ENCODE measurements at regions not wholly inside any gene's neighbourhood (a gene's known extent, or its start where the extent isn't known, plus 50 kb on each side); places are given as distances from the start of the nearest gene placed in this dataset.
"Not testable (repeated sequence)": the region's sequence is repeated elsewhere in the genome, so short reads cannot be mapped to it uniquely, and the experiment has no call there.

GRCh38 chr1:78310261-78310660 is 180.5 kb upstream of the PTGFR start:
- not testable (repeated sequence) for H3K9ac ChIP-seq (ENCODE audit: low read length in 5 of 5); H3K4me3 ChIP-seq (ENCODE audit: low read depth in 1 of 5, low read length in 5 of 5); H3K36me3 ChIP-seq (ENCODE audit: control insufficient read depth in 5 of 5, insufficient read depth in 5 of 5, low read length in 5 of 5); H3K4me1 ChIP-seq (ENCODE audit: control insufficient read depth in 5 of 5, insufficient read depth in 5 of 5, low read length in 5 of 5); H3K27ac ChIP-seq (ENCODE audit: low read depth, low read length); H3K27me3 ChIP-seq (ENCODE audit: control insufficient read depth in 5 of 5, insufficient read depth in 4 of 5, low read length in 5 of 5); H3K9me3 ChIP-seq (ENCODE audit: control insufficient read depth in 5 of 5, low read length in 5 of 5)

- Histone ChIP-seq H3K9ac (ENCODE audit: low read length in 5 of 5) (no peak overlapping the region), H3K9me3 (ENCODE audit: control insufficient read depth in 5 of 5, low read length in 5 of 5) (no peaks in the 10 kb centered on the region), H3K27ac (ENCODE audit: low read depth, low read length) (no peak overlapping the region), H3K4me3 (ENCODE audit: low read depth in 1 of 5, low read length in 5 of 5) (no peak overlapping the region), H3K36me3 (ENCODE audit: control insufficient read depth in 5 of 5, insufficient read depth in 5 of 5, low read length in 5 of 5) (no peaks in the 10 kb centered on the region), H3K27me3 (ENCODE audit: control insufficient read depth in 5 of 5, insufficient read depth in 4 of 5, low read length in 5 of 5) (no peaks in the 10 kb centered on the region), H3K4me1 (ENCODE audit: control insufficient read depth in 5 of 5, insufficient read depth in 5 of 5, low read length in 5 of 5) (no peaks in the 10 kb centered on the region)
These were observed 172.8 kb upstream of the PTGFR start for GRCh38 chr1:78318011-78318410.

GRCh38 chr1:78319603-78320002 is 171.2 kb upstream of the PTGFR start:
- Histone ChIP-seq H3K4me3 (ENCODE audit: low read depth in 1 of 5, low read length in 5 of 5) (no peak overlapping the region), H3K27ac (ENCODE audit: low read depth, low read length) (no peak overlapping the region), H3K9me3 (ENCODE audit: control insufficient read depth in 5 of 5, low read length in 5 of 5) (no peaks in the 10 kb centered on the region), H3K36me3 (ENCODE audit: control insufficient read depth in 5 of 5, insufficient read depth in 5 of 5, low read length in 5 of 5) (no peaks in the 10 kb centered on the region), H3K4me1 (ENCODE audit: control insufficient read depth in 5 of 5, insufficient read depth in 5 of 5, low read length in 5 of 5) (no peaks in the 10 kb centered on the region), H3K27me3 (ENCODE audit: control insufficient read depth in 5 of 5, insufficient read depth in 4 of 5, low read length in 5 of 5) (no peaks in the 10 kb centered on the region), H3K9ac (ENCODE audit: low read length in 5 of 5) (no peak overlapping the region)

- no peaks in the 10 kb centered on the region for H3K4me1 ChIP-seq (ENCODE audit: control insufficient read depth in 5 of 5, insufficient read depth in 5 of 5, low read length in 5 of 5)
- H3K4me3 ChIP-seq (ENCODE audit: low read depth in 1 of 5, low read length in 5 of 5), result no peak overlapping the region
- no peak overlapping the region for H3K9ac ChIP-seq (ENCODE audit: low read length in 5 of 5)
- no peaks in the 10 kb centered on the region for H3K36me3 ChIP-seq (ENCODE audit: control insufficient read depth in 5 of 5, insufficient read depth in 5 of 5, low read length in 5 of 5)
- H3K27me3 ChIP-seq (ENCODE audit: control insufficient read depth in 5 of 5, insufficient read depth in 4 of 5, low read length in 5 of 5), result no peaks in the 10 kb centered on the region
- no peak overlapping the region for H3K27ac ChIP-seq (ENCODE audit: low read depth, low read length)
- no peaks in the 10 kb centered on the region for H3K9me3 ChIP-seq (ENCODE audit: control insufficient read depth in 5 of 5, low read length in 5 of 5)
These were observed 167.7 kb upstream of the PTGFR start for GRCh38 chr1:78322928-78323680.

GRCh38 chr1:78325293-78325692 is 165.5 kb upstream of the PTGFR start:
- Histone ChIP-seq H3K9me3 (ENCODE audit: control insufficient read depth in 5 of 5, low read length in 5 of 5) (no peaks in the 10 kb centered on the region), H3K4me3 (ENCODE audit: low read depth in 1 of 5, low read length in 5 of 5) (no peak overlapping the region)

GRCh38 chr1:78329475-78329874 is 161.3 kb upstream of the PTGFR start:
- no peak overlapping the region for H3K9ac ChIP-seq (ENCODE audit: low read length in 5 of 5)
- no peaks in the 10 kb centered on the region for H3K9me3 ChIP-seq (ENCODE audit: control insufficient read depth in 5 of 5, low read length in 5 of 5)
- H3K27ac ChIP-seq (ENCODE audit: low read depth, low read length), result no peak overlapping the region
- no peak overlapping the region for H3K4me3 ChIP-seq (ENCODE audit: low read depth in 1 of 5, low read length in 5 of 5)
- no peaks in the 10 kb centered on the region for H3K36me3 ChIP-seq (ENCODE audit: control insufficient read depth in 5 of 5, insufficient read depth in 5 of 5, low read length in 5 of 5)
- H3K27me3 ChIP-seq (ENCODE audit: control insufficient read depth in 5 of 5, insufficient read depth in 4 of 5, low read length in 5 of 5), result no peaks in the 10 kb centered on the region
- no peaks in the 10 kb centered on the region for H3K4me1 ChIP-seq (ENCODE audit: control insufficient read depth in 5 of 5, insufficient read depth in 5 of 5, low read length in 5 of 5)

More at GRCh38 chr1:78325293-78325692, 165.5 kb upstream of the PTGFR start:
- Histone ChIP-seq H3K27me3 (ENCODE audit: control insufficient read depth in 5 of 5, insufficient read depth in 4 of 5, low read length in 5 of 5) (no peaks in the 10 kb centered on the region), H3K4me1 (ENCODE audit: control insufficient read depth in 5 of 5, insufficient read depth in 5 of 5, low read length in 5 of 5) (no peaks in the 10 kb centered on the region), H3K27ac (ENCODE audit: low read depth, low read length) (no peak overlapping the region), H3K36me3 (ENCODE audit: control insufficient read depth in 5 of 5, insufficient read depth in 5 of 5, low read length in 5 of 5) (no peaks in the 10 kb centered on the region), H3K9ac (ENCODE audit: low read length in 5 of 5) (no peak overlapping the region)

- H3K27me3 ChIP-seq (ENCODE audit: control insufficient read depth in 5 of 5, insufficient read depth in 4 of 5, low read length in 5 of 5), result no peaks in the 10 kb centered on the region
- no peaks in the 10 kb centered on the region for H3K4me1 ChIP-seq (ENCODE audit: control insufficient read depth in 5 of 5, insufficient read depth in 5 of 5, low read length in 5 of 5)
- no peaks in the 10 kb centered on the region for H3K36me3 ChIP-seq (ENCODE audit: control insufficient read depth in 5 of 5, insufficient read depth in 5 of 5, low read length in 5 of 5)
- H3K9ac ChIP-seq (ENCODE audit: low read length in 5 of 5), result no peak overlapping the region
- no peaks in the 10 kb centered on the region for H3K9me3 ChIP-seq (ENCODE audit: control insufficient read depth in 5 of 5, low read length in 5 of 5)
- H3K27ac ChIP-seq (ENCODE audit: low read depth, low read length), result no peak overlapping the region
- no peak overlapping the region for H3K4me3 ChIP-seq (ENCODE audit: low read depth in 1 of 5, low read length in 5 of 5)
These were observed 159.0 kb upstream of the PTGFR start for GRCh38 chr1:78331799-78332198.

- Histone ChIP-seq H3K9ac (ENCODE audit: low read length in 5 of 5) (no peak overlapping the region), H3K27ac (ENCODE audit: low read depth, low read length) (no peak overlapping the region), H3K9me3 (ENCODE audit: control insufficient read depth in 5 of 5, low read length in 5 of 5) (no peaks in the 10 kb centered on the region), H3K4me3 (ENCODE audit: low read depth in 1 of 5, low read length in 5 of 5) (no peak overlapping the region), H3K36me3 (ENCODE audit: control insufficient read depth in 5 of 5, insufficient read depth in 5 of 5, low read length in 5 of 5) (no peaks in the 10 kb centered on the region), H3K27me3 (ENCODE audit: control insufficient read depth in 5 of 5, insufficient read depth in 4 of 5, low read length in 5 of 5) (no peaks in the 10 kb centered on the region), H3K4me1 (ENCODE audit: control insufficient read depth in 5 of 5, insufficient read depth in 5 of 5, low read length in 5 of 5) (no peaks in the 10 kb centered on the region)
These were observed 157.3 kb upstream of the PTGFR start for GRCh38 chr1:78333502-78333901.

- no peaks in the 10 kb centered on the region for H3K4me1 ChIP-seq (ENCODE audit: control insufficient read depth in 5 of 5, insufficient read depth in 5 of 5, low read length in 5 of 5)
- H3K9ac ChIP-seq (ENCODE audit: low read length in 5 of 5), result no peak overlapping the region
- no peak overlapping the region for H3K27ac ChIP-seq (ENCODE audit: low read depth, low read length)
- no peaks in the 10 kb centered on the region for H3K27me3 ChIP-seq (ENCODE audit: control insufficient read depth in 5 of 5, insufficient read depth in 4 of 5, low read length in 5 of 5)
- no peaks in the 10 kb centered on the region for H3K9me3 ChIP-seq (ENCODE audit: control insufficient read depth in 5 of 5, low read length in 5 of 5)
- H3K4me3 ChIP-seq (ENCODE audit: low read depth in 1 of 5, low read length in 5 of 5), result no peak overlapping the region
- H3K36me3 ChIP-seq (ENCODE audit: control insufficient read depth in 5 of 5, insufficient read depth in 5 of 5, low read length in 5 of 5), result no peaks in the 10 kb centered on the region
These were observed 156.7 kb upstream of the PTGFR start for GRCh38 chr1:78334114-78334513.

GRCh38 chr1:78334952-78335351 is 155.8 kb upstream of the PTGFR start:
- no peak overlapping the region for H3K27ac ChIP-seq (ENCODE audit: low read depth, low read length)
- H3K4me1 ChIP-seq (ENCODE audit: control insufficient read depth in 5 of 5, insufficient read depth in 5 of 5, low read length in 5 of 5), result no peaks in the 10 kb centered on the region
- H3K27me3 ChIP-seq (ENCODE audit: control insufficient read depth in 5 of 5, insufficient read depth in 4 of 5, low read length in 5 of 5), result no peaks in the 10 kb centered on the region
- H3K9ac ChIP-seq (ENCODE audit: low read length in 5 of 5), result no peak overlapping the region
- H3K36me3 ChIP-seq (ENCODE audit: control insufficient read depth in 5 of 5, insufficient read depth in 5 of 5, low read length in 5 of 5), result no peaks in the 10 kb centered on the region
- H3K9me3 ChIP-seq (ENCODE audit: control insufficient read depth in 5 of 5, low read length in 5 of 5), result no peaks in the 10 kb centered on the region
- no peak overlapping the region for H3K4me3 ChIP-seq (ENCODE audit: low read depth in 1 of 5, low read length in 5 of 5)

Data from subcutaneous abdominal adipose tissue (tissue), 5 donors.